ENCODE measurements at regions not wholly inside any gene's neighbourhood (a gene's known extent, or its start where the extent isn't known, plus 50 kb on each side); places are given as distances from the start of the nearest gene placed in this dataset.

DNA sequence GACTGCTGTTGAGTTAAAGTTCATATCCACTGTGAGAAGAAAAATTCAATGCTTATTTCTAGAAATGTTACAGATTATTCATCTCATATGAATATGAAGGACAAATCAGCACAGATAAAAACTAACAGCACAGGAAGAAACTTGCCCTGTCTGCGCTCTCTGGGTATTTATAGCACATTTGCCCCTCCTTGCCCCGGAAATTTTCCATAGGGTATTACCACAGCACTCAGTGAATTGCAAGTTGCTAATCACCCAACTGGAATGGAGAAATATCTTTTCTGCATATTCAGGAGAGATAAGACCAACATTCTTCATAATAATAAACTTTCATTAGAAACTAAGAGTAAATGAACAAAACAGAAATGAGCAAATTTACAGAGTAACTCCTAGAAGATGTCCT is 318.0 kb upstream of the KLF12 start:
- no peaks in the 10 kb centered on the region for H3K9me3 ChIP-seq
- TF ChIP-seq EP300 (IDR thresholded peaks at IDR 0.05): no peak
- TF ChIP-seq POLR2A (IDR thresholded peaks at IDR 0.05): no peak
- TF ChIP-seq, protein P1, sequence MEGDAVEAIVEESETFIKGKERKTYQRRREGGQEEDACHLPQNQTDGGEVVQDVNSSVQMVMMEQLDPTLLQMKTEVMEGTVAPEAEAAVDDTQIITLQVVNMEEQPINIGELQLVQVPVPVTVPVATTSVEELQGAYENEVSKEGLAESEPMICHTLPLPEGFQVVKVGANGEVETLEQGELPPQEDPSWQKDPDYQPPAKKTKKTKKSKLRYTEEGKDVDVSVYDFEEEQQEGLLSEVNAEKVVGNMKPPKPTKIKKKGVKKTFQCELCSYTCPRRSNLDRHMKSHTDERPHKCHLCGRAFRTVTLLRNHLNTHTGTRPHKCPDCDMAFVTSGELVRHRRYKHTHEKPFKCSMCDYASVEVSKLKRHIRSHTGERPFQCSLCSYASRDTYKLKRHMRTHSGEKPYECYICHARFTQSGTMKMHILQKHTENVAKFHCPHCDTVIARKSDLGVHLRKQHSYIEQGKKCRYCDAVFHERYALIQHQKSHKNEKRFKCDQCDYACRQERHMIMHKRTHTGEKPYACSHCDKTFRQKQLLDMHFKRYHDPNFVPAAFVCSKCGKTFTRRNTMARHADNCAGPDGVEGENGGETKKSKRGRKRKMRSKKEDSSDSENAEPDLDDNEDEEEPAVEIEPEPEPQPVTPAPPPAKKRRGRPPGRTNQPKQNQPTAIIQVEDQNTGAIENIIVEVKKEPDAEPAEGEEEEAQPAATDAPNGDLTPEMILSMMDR (IDR thresholded peaks at IDR 0.05): no peak
- intact Hi-C loops (cut with DNase I): no loop called here
- H3K27ac ChIP-seq: no peak overlapping the region
- WGBS, 3 donors: 1 to 17% (median 7%) methylated on average over 2 of the region's 2 CpGs
- H3K4me3 ChIP-seq: no peak overlapping the region
- H3K4me1 ChIP-seq (ENCODE audit: insufficient read depth): peaks cover 4% of the 10 kb centered on the region
- H3K36me3 ChIP-seq: no peaks in the 10 kb centered on the region
- no peak for DNase-seq
- no peaks in the 10 kb centered on the region for H3K27me3 ChIP-seq

DNA sequence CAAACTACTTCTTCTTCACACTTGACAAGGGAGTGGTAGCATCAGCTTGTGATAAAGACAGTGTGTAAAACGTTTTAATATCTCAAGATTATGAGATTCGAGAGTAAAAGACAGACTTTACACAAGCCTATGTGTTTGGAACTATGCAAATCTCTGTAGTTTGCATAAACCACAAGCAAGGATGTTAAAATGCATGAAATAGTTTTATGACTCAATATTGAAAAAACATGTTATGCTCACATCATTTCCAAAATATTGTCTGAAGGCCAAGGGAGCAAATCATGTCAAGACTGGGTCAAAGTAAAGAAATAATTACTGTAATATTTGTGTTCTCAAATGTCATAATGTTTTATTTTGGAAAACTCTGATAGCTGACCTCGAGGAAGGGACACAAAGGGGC is 316.8 kb upstream of the KLF12 start:
- Histone ChIP-seq H3K27me3 (no peaks in the 10 kb centered on the region), H3K4me1 (ENCODE audit: insufficient read depth) (peaks cover 4% of the 10 kb centered on the region), H3K9me3 (no peaks in the 10 kb centered on the region), H3K27ac (no peak overlapping the region), H3K4me3 (no peak overlapping the region), H3K36me3 (no peaks in the 10 kb centered on the region)
- no peak for DNase-seq
- WGBS, 3 donors: 3 to 14% (median 10%) methylated on average over 3 of the region's 3 CpGs
- intact Hi-C loops (cut with DNase I): no loop called here
- TF ChIP-seq, protein P1 (IDR thresholded peaks at IDR 0.05): no peak
- no peak for TF ChIP-seq EP300 (IDR thresholded peaks at IDR 0.05)
- no peak for TF ChIP-seq POLR2A (IDR thresholded peaks at IDR 0.05)

DNA sequence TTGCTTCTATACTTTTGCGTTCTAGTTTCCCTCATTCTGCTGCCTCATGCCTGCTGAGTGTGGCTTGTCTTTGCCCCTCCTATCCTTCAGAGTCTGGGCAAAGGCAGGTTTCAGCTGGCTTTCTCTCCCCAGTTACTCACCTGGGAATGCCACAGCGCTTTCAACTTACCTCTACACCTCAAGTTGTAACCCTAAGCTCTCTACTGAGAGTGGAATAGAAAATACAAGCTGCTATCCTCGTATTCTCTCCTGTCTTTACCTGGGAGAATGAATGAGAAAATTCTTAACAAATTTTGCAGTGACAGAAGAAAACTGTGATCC is 316.3 kb upstream of the KLF12 start:
- Histone ChIP-seq H3K4me1 (ENCODE audit: insufficient read depth) (peaks cover 4% of the 10 kb centered on the region), H3K4me3 (no peak overlapping the region), H3K9me3 (no peaks in the 10 kb centered on the region), H3K27me3 (no peaks in the 10 kb centered on the region), H3K27ac (no peak overlapping the region), H3K36me3 (no peaks in the 10 kb centered on the region)
- no peak for DNase-seq
- TF ChIP-seq, protein P1 (IDR thresholded peaks at IDR 0.05): no peak
- TF ChIP-seq POLR2A (IDR thresholded peaks at IDR 0.05): no peak
- TF ChIP-seq EP300 (IDR thresholded peaks at IDR 0.05): no peak
- intact Hi-C loops (cut with DNase I): no loop called here
- 91 to 92% (median 92%) methylated on average over 3 of the region's 3 CpGs for WGBS, 3 donors

DNA sequence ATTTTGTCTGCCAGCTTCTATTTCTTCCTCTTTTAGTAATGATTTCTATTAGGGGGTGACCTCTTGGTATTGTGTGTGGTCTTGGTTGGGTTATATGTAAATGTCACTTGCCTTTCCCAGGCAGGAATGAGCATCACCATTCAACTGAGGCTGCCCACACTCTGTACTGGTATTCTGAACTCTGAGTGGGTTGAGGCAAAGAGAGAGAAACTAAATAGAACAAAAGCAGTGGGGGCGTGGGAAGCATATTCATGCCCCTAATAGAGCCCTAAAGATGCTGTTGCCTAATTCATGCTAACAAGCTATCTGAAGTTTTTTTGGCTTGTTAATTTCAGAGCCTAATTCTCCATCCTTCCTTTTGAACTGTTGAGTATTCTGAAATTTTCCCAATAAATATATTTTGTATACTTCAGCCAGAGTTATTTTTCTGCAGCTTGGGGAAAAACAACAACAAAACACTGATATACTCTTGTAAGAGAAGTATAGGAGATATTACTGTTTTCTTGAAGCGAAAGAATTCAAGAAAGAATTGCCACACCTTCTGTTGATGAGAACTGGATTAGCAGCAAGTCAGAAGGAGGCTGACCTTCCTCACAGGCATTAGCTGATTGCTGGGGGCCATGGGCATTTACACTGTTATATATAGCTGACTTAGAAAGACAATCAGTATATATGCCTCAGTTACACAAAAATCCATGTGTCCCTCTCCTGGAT is 315.8 kb upstream of the KLF12 start:
- no peak for DNase-seq

More for the DNA sequence above, 315.8 kb upstream of the KLF12 start:
- no peaks in the 10 kb centered on the region for H3K36me3 ChIP-seq
- H3K4me1 ChIP-seq (ENCODE audit: insufficient read depth): peaks cover 4% of the 10 kb centered on the region
- intact Hi-C loops (cut with DNase I): no loop called here
- H3K4me3 ChIP-seq: no peak overlapping the region
- TF ChIP-seq POLR2A (IDR thresholded peaks at IDR 0.05): no peak
- TF ChIP-seq, protein P1 (IDR thresholded peaks at IDR 0.05): no peak
- no peak for TF ChIP-seq EP300 (IDR thresholded peaks at IDR 0.05)
- no peaks in the 10 kb centered on the region for H3K27me3 ChIP-seq
- H3K27ac ChIP-seq: no peak overlapping the region
- no peaks in the 10 kb centered on the region for H3K9me3 ChIP-seq
- WGBS, 3 donors: 91 to 95% (median 93%) methylated on average over 2 of the region's 2 CpGs

Data from ovary (tissue), 7 donors.